Stimulated activated CD8-positive, alpha-beta memory T cell treated with anti-CD3 and anti-CD28 coated beads, Interleukin-2, amount 100 ng/mL, for 1 hour (primary cell): ENCODE measurements at regions not wholly inside any gene's neighbourhood (a gene's known extent, or its start where the extent isn't known, plus 50 kb on each side); places are given as distances from the start of the nearest gene placed in this dataset.
"Not testable (repeated sequence)": the region's sequence is repeated elsewhere in the genome, so short reads cannot be mapped to it uniquely, and the experiment has no call there.

Experiments used
- DNase-seq, 2 donors: peaks; one replicate each; pipeline ENCODE4 v3.0.0-alpha.2; 2020; ENCODE audit warnings: low read depth in 2 of 2

- DNase-seq: not testable (repeated sequence)
These were observed 268.4 kb downstream of the ZNF37A start for GRCh38 chr10:38362514-38362913.

- not testable (repeated sequence) for DNase-seq
These were observed 269.9 kb downstream of the ZNF37A start for GRCh38 chr10:38364073-38364472.

- not testable (repeated sequence) for DNase-seq
These were observed 271.8 kb downstream of the ZNF37A start for GRCh38 chr10:38365917-38366316.

GRCh38 chr10:38383800-38384199, 289.7 kb downstream of the ZNF37A start:
- not testable (repeated sequence) for DNase-seq

- DNase-seq: not testable (repeated sequence)
These were observed 292.7 kb downstream of the ZNF37A start for GRCh38 chr10:38386869-38387268.

GRCh38 chr10:38390725-38391124, 296.6 kb downstream of the ZNF37A start:
- DNase-seq: not testable (repeated sequence)

- not testable (repeated sequence) for DNase-seq
These were observed 301.3 kb downstream of the ZNF37A start for GRCh38 chr10:38395465-38395864.

- not testable (repeated sequence) for DNase-seq
These were observed 302.2 kb downstream of the ZNF37A start for GRCh38 chr10:38396178-38396954.

GRCh38 chr10:38401565-38401964, 307.4 kb downstream of the ZNF37A start:
- DNase-seq: not testable (repeated sequence)

GRCh38 chr10:38402442-38403346, 308.6 kb downstream of the ZNF37A start:
- peak; percentile 80 to 89 for DNase-seq

- DNase-seq: not testable (repeated sequence)
These were observed 309.4 kb downstream of the ZNF37A start for GRCh38 chr10:38403347-38404117.

GRCh38 chr10:38423634-38424033, 329.5 kb downstream of the ZNF37A start:
- not testable (repeated sequence) for DNase-seq

GRCh38 chr10:38430242-38430641, 336.1 kb downstream of the ZNF37A start:
- DNase-seq: not testable (repeated sequence)

GRCh38 chr10:38437359-38437758, 343.2 kb downstream of the ZNF37A start:
- not testable (repeated sequence) for DNase-seq

- DNase-seq: not testable (repeated sequence)
These were observed 354.6 kb downstream of the ZNF37A start for GRCh38 chr10:38448614-38449355.

GRCh38 chr10:38449618-38450017, 355.5 kb downstream of the ZNF37A start:
- not testable (repeated sequence) for DNase-seq

GRCh38 chr10:38450372-38451057, 356.4 kb downstream of the ZNF37A start:
- DNase-seq: not testable (repeated sequence)

- DNase-seq: not testable (repeated sequence)
These were observed 357.3 kb downstream of the ZNF37A start for GRCh38 chr10:38451306-38451967.
